Muscle of leg (tissue), 3 donors: ENCODE measurements at regions not wholly inside any gene's neighbourhood (a gene's known extent, or its start where the extent isn't known, plus 50 kb on each side); places are given as distances from the start of the nearest gene placed in this dataset.

Experiments
- DNase-seq: peaks from one replicate; pipeline ENCODE4 v3.0.0; 2013
- H3K27ac ChIP-seq: one replicate; pipeline ENCODE4 v1.5.1; 2013; ENCODE audit warnings: mild to moderate bottlenecking, low read length, control low read depth
- H3K27me3 ChIP-seq: one replicate; pipeline ENCODE4 v1.6.1; 2013; ENCODE audit warnings: low read length; ENCODE audit not compliant: control insufficient read depth, insufficient read depth
- H3K36me3 ChIP-seq: one replicate; pipeline ENCODE4 v1.6.1; 2013; ENCODE audit warnings: low read length; ENCODE audit not compliant: control insufficient read depth, insufficient read depth
- H3K4me1 ChIP-seq: one replicate; pipeline ENCODE4 v1.6.1; 2013; ENCODE audit warnings: low read length; ENCODE audit not compliant: control insufficient read depth, insufficient read depth
- H3K4me3 ChIP-seq: one replicate; pipeline ENCODE4 v1.5.1; 2013; ENCODE audit warnings: low read length, control low read depth
- H3K9me3 ChIP-seq: replicated peaks from 2 replicates; pipeline ENCODE4 v1.6.1; 2013; ENCODE audit warnings: low read depth, low read length; ENCODE audit not compliant: control insufficient read depth
- WGBS: methylation state at CpG from one replicate; pipeline ENCODE4 v1.1.5; 2013; ENCODE audit warnings: missing lambda C conversion rate; ENCODE audit not compliant: insufficient coverage; 5-methylcytosine and 5-hydroxymethylcytosine counted together

GRCh38 chr7:18337048-18337809, 158.3 kb upstream of the HDAC9 start:
- Histone ChIP-seq H3K4me1 (no peaks in the 10 kb centered on the region), H3K4me3 (no peak overlapping the region), H3K9me3 (peaks cover 2% of the 10 kb centered on the region), H3K27ac (peak overlapping the region; percentile 54), H3K36me3 (no peaks in the 10 kb centered on the region), H3K27me3 (no peaks in the 10 kb centered on the region)
- DNase-seq, result peak; percentile 80
- no CpG with 5 or more reads among the region's 5 CpGs for WGBS

- Histone ChIP-seq H3K4me3 (no peak overlapping the region), H3K4me1 (no peaks in the 10 kb centered on the region), H3K27me3 (no peaks in the 10 kb centered on the region), H3K27ac (no peak overlapping the region), H3K9me3 (peaks cover 2% of the 10 kb centered on the region), H3K36me3 (no peaks in the 10 kb centered on the region)
- no peak for DNase-seq
- no CpG with 5 or more reads among the region's 3 CpGs for WGBS
Observed at GRCh38 chr7:18338910-18339523, 156.5 kb upstream of the HDAC9 start.

- no peak for DNase-seq
- Histone ChIP-seq H3K36me3 (no peaks in the 10 kb centered on the region), H3K4me3 (no peak overlapping the region), H3K27ac (no peak overlapping the region), H3K9me3 (peaks cover 2% of the 10 kb centered on the region), H3K4me1 (no peaks in the 10 kb centered on the region), H3K27me3 (no peaks in the 10 kb centered on the region)
- WGBS, result 83% methylated on average over 2 of the region's 2 CpGs
Observed at GRCh38 chr7:18341756-18342155, 153.8 kb upstream of the HDAC9 start.

- peaks cover 2% of the 10 kb centered on the region for H3K9me3 ChIP-seq
- H3K27ac ChIP-seq, result no peak overlapping the region
- H3K27me3 ChIP-seq, result no peaks in the 10 kb centered on the region
- H3K36me3 ChIP-seq, result no peaks in the 10 kb centered on the region
- no peak overlapping the region for H3K4me3 ChIP-seq
- H3K4me1 ChIP-seq, result no peaks in the 10 kb centered on the region
- no CpG with 5 or more reads among the region's 2 CpGs for WGBS
- DNase-seq, result no peak
Observed at GRCh38 chr7:18343047-18343446, 152.5 kb upstream of the HDAC9 start.

- DNase-seq, result no peak
- H3K27me3 ChIP-seq, result no peaks in the 10 kb centered on the region
- H3K27ac ChIP-seq, result no peak overlapping the region
- no peaks in the 10 kb centered on the region for H3K36me3 ChIP-seq
- H3K4me1 ChIP-seq, result no peaks in the 10 kb centered on the region
- H3K4me3 ChIP-seq, result no peak overlapping the region
- H3K9me3 ChIP-seq, result peaks cover 2% of the 10 kb centered on the region
Observed at GRCh38 chr7:18344536-18344935, 151.0 kb upstream of the HDAC9 start.

- H3K9me3 ChIP-seq, result peaks cover under 1% of the 10 kb centered on the region
- WGBS, result no CpG with 5 or more reads among the region's 3 CpGs
- H3K36me3 ChIP-seq, result no peaks in the 10 kb centered on the region
- DNase-seq, result peak; percentile 78
- no peak overlapping the region for H3K27ac ChIP-seq
- no peaks in the 10 kb centered on the region for H3K4me1 ChIP-seq
- no peak overlapping the region for H3K4me3 ChIP-seq
- H3K27me3 ChIP-seq, result no peaks in the 10 kb centered on the region
Observed at GRCh38 chr7:18345641-18346234, 149.8 kb upstream of the HDAC9 start.

GRCh38 chr7:18347170-18347569, 148.4 kb upstream of the HDAC9 start:
- Histone ChIP-seq H3K27me3 (no peaks in the 10 kb centered on the region), H3K4me1 (no peaks in the 10 kb centered on the region), H3K27ac (no peak overlapping the region), H3K4me3 (no peak overlapping the region), H3K9me3 (no peaks in the 10 kb centered on the region), H3K36me3 (no peaks in the 10 kb centered on the region)
- peak; percentile 29 for DNase-seq

- Histone ChIP-seq H3K36me3 (no peaks in the 10 kb centered on the region), H3K9me3 (no peaks in the 10 kb centered on the region), H3K27me3 (no peaks in the 10 kb centered on the region), H3K4me3 (no peak overlapping the region), H3K4me1 (no peaks in the 10 kb centered on the region), H3K27ac (no peak overlapping the region)
- 60% methylated on average over 1 of the region's 7 CpGs for WGBS
- DNase-seq, result no peak
Observed at GRCh38 chr7:18350678-18351077, 144.9 kb upstream of the HDAC9 start.

- WGBS, result no CpG with 5 or more reads among the region's 7 CpGs
- DNase-seq, result peak; percentile 76
- H3K27ac ChIP-seq, result no peak overlapping the region
Observed at GRCh38 chr7:18352339-18353255, 143.0 kb upstream of the HDAC9 start.

GRCh38 chr7:18353339-18353738, 142.2 kb upstream of the HDAC9 start:
- Histone ChIP-seq H3K27ac (no peak overlapping the region), H3K27me3 (no peaks in the 10 kb centered on the region), H3K36me3 (no peaks in the 10 kb centered on the region), H3K4me1 (no peaks in the 10 kb centered on the region), H3K9me3 (no peaks in the 10 kb centered on the region), H3K4me3 (no peak overlapping the region)
- no peak for DNase-seq
- no CpG with 5 or more reads among the region's 3 CpGs for WGBS

More at GRCh38 chr7:18352339-18353255, 143.0 kb upstream of the HDAC9 start:
- Histone ChIP-seq H3K9me3 (no peaks in the 10 kb centered on the region), H3K36me3 (no peaks in the 10 kb centered on the region), H3K4me1 (no peaks in the 10 kb centered on the region), H3K27me3 (no peaks in the 10 kb centered on the region), H3K4me3 (no peak overlapping the region)
